Hepatocyte (in vitro differentiated cells): ENCODE measurements at regions not wholly inside any gene's neighbourhood (a gene's known extent, or its start where the extent isn't known, plus 50 kb on each side); places are given as distances from the start of the nearest gene placed in this dataset.

Experiments
- CTCF ChIP-seq: fragments of 200-600 bp; sonication (generic); IDR thresholded peaks from 2 replicates; pipeline ENCODE4 v1.5.1; 2016; ENCODE audit warnings: antibody characterized with exemption, mild to moderate bottlenecking; ENCODE audit not compliant: poor library complexity
- EZH2 ChIP-seq: fragments of 200-600 bp; sonication (generic); IDR thresholded peaks from 2 replicates; pipeline ENCODE4 v1.6.1; 2016; ENCODE audit warnings: antibody characterized with exemption, mild to moderate bottlenecking, borderline replicate concordance
- EZH2phosphoT487 ChIP-seq: fragments of 200-600 bp; sonication (generic); IDR thresholded peaks from one replicate; pipeline ENCODE4 v1.6.1; 2018; ENCODE audit warnings: antibody characterized with exemption, mild to moderate bottlenecking, low read depth, moderate library complexity; ENCODE audit not compliant: unreplicated experiment, severe bottlenecking

- TF ChIP-seq EZH2phosphoT487, result no peak
- TF ChIP-seq CTCF, result no peak
- no peak for TF ChIP-seq EZH2
Observed at GRCh38 chr12:56840922-56841321, 77.8 kb downstream of the HSD17B6 start.
